ENCODE measurements at regions not wholly inside any gene's neighbourhood (a gene's known extent, or its start where the extent isn't known, plus 50 kb on each side); places are given as distances from the start of the nearest gene placed in this dataset.
"Not testable (repeated sequence)": the region's sequence is repeated elsewhere in the genome, so short reads cannot be mapped to it uniquely, and the experiment has no call there.

DNA sequence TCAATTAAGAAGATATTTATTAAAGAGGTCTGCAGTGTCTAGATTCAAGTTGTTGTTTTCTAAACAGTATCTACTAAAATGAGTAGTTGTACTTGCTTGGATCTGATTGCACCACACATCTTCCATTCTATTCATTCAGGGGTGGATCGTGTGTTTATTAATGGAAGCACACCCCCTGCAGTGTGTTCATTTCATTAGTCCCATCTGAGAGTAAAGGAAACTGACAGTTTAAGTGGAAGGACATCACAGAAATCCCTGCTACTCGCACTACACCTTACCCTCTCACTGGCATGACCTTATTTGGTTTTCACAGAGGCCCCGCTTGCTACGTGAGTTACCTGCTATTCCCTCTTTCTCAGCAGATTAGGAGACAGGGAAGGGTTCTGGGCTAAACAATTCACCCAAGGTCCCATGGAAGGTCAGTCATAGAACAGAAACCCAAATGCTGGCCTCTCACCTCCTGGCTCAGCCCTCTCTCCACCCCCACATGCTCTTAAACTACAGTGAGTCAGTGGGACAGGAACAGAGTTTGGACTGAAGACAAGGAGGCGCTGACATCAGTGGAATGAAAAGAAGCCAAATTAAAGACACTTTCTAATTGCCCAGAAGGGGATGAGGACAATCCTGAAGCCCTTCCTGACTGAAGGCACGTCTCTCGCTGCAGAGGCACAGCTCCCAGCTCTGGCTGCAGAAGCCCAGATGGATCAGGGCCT lies 369.2 kb upstream of the NRP1 start:
- no peak for DNase-seq (ENCODE audit: low spot score)

DNA sequence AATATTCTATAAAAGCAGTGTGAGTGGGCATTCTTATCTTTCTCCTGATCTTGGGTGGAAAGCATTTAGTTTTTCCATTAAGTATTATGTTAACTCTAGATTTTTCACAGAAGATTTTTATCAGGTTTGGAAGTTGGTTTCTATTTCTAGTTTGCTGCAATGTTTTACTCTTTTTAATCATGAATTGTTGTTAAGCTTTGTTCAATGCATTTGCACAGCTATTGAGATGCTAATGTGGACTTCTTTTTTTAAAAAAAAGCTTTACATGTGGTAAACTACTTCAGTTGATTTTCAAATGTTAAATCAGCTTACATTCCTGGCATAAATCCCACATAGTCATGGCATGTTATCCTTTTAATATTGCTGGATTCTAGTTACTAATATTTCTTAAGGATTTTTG lies 363.6 kb upstream of the NRP1 start:
- DNase-seq (ENCODE audit: low spot score): no peak

DNA sequence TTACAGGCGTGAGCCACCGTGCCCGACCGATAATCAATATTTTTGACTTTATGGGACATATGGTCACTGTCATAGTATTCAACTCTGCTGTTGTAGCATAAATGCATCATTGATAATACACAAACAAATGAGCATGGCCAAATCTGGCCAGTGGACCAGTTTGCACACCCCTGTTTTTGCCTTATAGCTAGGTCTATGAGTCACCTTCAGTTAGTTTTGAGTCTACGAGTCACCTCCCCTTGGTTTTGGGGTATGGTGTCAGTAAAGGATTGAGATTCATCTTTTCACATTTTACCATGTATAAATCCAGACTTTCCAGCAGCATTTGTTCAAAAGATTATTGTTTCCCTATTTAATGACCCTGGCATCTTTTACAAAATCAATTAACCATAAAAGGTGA lies 362.5 kb upstream of the NRP1 start:
- no peak for DNase-seq (ENCODE audit: low spot score)

DNA sequence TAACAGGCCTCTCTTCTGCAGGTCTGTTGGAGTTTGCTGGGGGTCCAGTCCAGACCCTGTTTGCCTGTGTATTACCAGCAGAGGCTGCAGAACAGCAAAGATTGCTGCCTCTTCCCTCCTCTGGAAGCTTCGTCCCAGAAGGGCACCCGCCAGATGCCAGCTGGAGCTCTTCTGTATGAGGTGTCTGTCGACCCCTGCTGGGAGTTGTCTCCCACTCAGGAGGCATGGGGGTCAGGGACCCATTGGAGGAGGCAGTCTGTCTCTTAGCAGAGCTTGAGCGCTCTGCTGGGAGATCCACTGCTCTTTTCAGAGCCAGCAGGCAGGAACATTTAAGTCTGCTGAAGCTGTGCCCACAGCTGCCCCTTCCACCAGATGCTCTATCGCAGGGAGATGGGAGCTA lies 361.1 kb upstream of the NRP1 start:
- no peak for DNase-seq (ENCODE audit: low spot score)

DNA sequence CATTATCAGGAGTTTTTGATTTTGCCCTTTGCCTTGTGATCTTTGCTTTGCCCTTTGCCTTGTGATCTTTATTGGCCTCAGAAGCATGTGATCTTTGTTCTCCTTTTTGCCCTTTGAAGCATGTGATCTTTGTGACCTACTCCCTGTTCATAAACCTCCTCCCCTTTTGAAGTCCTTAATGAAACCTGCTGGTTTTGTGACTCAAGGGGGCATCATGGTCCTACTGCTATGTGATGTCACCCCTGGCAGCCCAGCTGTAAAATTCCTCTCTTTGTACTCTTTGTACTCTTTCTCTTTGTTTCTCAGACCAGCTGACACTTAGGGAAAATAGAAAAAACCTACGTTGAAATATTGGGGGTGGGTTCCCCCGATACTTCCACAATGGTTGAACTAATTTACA lies 356.1 kb upstream of the NRP1 start:
- not testable (repeated sequence) for DNase-seq (ENCODE audit: low spot score)

DNA sequence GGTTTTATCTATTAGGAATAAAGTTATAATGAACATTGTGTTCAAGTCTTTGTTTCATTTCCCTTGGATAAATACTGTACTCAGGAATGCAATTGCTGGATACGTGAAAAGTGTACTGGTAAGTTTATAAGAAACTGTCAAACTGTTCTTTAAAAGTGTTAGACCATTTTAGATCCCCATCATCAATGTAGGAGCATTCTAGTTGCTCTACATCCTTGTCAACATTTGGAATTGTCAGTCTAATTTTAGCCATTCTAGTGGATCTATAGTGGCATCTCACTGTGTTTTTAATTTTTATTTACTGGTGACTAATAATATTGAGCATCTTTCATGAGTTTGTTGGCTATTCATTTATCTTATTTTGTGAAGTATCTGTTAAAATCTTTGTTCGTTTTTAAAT lies 354.0 kb upstream of the NRP1 start:
- DNase-seq (ENCODE audit: low spot score): no peak

DNA sequence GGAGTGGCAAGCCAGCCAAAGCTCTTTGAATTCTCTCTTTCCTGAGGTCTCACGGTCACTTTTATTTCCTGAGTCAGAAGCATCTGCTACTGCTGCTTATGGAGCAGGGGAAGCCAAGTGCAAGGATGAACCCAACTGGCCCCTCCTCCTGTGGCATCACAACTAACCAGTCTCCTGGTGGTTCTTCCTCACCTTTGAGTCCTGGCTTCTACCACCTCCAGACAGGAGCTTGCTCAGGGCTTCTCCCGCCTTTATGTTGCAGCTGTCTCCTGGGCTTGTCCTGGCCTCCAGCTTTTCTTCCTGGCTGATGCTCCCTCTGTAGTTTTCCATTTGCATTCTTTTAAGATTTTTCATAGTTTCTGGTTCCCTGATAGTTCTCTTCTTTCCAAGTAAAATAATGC lies 349.7 kb upstream of the NRP1 start:
- no peak for DNase-seq (ENCODE audit: low spot score)

DNA sequence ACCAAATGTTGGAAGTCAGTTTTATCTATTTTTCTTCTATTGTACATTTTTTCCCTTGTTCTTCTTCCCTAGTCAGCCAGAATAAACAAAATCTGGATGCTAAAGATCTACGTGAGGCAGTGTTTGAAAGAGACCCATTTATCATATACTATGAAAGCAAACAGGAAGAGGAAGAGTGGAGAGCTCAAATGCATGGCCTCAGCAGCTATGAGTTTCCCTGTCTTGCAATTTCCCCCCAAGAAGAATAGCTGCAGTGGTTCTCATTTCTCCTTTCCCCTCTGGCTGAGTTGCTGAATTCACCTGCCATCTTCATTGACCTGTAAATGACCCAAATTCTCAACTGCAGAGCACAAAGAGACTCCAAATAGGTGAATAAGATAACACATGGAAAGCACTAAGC lies 347.1 kb upstream of the NRP1 start:
- no peak for DNase-seq (ENCODE audit: low spot score)

DNA sequence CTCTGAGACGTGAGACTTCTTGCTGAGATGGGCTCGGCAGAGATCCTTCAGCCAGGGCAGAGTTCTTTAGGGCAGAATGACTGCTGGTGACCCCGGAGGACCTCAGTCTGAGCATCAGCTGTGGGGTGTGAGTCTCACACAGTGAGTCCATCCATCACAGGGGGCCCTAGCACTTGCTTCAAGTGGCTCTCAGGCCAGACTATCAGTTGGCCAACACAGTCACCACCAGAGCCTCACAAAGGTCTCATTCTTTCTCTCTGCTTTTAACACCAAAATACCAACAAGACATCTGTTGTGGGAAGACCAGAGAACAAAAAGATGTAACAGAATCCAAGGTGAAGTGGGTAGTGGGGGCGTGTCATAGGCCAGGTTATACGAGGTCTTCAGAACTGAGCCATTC lies 345.6 kb upstream of the NRP1 start:
- no peak for DNase-seq (ENCODE audit: low spot score)

DNA sequence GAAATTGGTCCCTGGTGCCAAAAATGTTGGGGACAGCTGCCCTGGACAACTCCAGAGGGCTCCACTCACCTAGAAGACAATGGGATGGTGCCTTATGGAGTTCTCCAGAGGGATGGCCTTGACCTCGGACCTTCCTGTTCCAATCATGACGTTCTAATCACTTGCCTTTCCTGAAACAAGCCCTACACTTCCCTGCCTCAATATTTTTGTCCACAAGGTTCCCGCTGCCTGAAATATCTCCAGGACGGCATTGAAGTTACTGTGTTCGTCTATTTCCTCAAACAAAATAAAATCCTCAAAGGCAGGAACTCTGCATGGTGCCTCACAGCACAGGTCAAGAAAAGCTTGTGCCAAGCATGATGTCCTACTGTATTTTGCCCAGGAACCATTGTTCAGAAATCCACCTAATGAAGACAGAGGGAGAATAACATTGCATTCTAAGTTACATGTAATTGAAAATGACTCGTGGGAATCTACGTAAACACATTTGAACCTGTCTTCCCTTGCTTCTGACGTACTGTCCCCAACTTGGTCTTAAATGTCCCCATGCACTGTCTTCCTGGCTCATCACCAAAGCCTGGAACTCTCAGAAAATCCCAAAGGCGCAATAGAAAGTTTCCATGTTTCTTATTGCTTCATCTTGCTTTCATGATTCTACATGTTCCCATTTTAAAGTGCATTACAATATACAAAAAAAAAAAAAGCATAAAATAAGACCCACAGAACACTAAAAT lies 342.3 kb upstream of the NRP1 start:
- DNase-seq (ENCODE audit: low spot score): no peak

DNA sequence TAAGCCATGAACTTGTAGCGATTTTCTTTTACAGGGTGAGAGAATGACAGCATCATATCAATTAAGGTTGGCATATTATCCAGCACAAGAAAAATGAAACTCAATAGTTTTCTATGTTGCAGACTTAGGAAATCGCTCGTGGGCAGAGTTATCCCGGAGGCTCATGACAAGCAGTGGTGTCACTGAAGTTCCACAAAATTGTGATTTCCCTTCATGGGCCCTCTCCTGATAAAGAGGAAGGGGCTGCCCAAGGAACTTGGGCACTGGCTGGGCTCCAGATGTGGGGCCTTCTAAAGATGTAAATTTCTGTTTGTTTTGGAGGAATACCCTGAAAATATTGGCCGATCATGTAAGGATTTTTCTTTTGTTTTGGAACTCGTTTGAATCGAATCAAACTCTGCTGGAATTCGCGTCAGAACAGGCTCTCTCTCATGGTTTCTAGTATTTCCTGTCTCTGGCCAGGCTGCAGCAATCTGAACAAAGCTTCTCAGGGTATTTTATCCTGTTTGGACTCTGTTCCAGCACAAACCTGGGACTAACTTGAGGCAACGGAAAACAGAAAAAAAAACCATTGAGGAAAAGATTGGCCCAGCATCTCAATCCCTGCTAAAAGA lies 340.6 kb upstream of the NRP1 start:
- no peak for DNase-seq (ENCODE audit: low spot score)

DNA sequence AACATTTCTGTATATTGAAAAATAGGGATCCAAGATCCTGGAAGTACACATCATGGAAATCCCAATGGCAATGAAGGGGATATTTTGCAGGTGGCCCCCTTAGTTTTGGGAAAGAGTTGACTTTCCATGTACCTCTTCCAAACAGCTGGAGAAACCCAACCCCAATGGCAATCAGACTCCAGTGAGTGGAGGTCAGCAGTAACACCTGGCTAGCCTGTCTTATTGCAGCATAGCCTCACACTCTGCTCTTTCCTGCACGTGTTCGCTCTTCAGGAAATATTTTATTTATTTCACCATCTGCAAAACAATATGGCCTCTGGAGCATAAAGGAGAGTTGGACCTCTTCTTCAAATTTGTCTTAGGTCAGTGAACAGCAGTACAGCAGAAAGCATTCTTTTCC lies 340.0 kb upstream of the NRP1 start:
- no peak for DNase-seq (ENCODE audit: low spot score)

DNA sequence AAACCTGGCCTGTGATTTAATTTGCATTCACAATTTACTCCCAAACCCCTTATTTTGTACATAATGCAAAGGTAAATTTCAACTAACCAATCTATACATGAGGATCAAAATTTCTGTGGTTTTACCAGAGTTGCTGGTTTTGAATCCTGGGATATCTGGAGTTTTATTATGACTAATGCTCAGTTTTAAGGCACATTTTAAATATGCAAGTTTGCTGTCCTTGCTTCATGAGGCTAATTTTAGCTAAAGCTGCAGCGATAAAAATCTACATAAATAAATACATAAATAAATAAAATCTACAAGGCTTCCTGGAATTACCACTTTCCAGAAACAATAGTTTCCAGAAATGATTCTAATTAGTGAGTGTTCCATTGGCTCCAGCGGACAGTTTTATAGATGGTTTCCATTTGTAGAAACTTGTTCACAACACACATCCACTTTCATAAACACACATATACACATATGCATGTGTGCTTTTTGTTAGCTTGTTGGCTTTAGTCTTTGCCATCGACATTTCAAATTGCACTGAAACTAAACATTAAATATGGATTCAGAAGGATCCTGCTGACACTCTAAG lies 339.5 kb upstream of the NRP1 start:
- DNase-seq (ENCODE audit: low spot score): no peak

DNA sequence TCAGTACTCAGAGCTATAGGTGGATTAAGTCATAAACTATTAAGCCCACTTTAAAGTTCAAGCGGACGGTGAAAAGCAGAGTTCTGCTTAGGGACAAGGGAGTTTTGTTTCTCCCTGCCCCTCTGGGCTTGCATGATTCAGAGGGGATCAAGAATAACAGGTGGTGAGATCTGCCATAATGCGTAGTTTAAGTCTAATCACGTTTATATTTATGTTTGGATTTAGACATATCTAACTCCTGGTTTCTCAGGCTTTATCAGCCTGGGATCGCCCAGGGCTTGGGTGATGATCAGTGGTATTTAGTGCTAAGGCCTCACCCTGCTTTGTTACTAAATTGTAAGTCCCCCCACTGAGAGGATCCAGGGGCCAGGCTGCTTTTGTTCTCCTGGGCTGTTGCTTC lies 335.4 kb upstream of the NRP1 start:
- DNase-seq (ENCODE audit: low spot score): no peak

DNA sequence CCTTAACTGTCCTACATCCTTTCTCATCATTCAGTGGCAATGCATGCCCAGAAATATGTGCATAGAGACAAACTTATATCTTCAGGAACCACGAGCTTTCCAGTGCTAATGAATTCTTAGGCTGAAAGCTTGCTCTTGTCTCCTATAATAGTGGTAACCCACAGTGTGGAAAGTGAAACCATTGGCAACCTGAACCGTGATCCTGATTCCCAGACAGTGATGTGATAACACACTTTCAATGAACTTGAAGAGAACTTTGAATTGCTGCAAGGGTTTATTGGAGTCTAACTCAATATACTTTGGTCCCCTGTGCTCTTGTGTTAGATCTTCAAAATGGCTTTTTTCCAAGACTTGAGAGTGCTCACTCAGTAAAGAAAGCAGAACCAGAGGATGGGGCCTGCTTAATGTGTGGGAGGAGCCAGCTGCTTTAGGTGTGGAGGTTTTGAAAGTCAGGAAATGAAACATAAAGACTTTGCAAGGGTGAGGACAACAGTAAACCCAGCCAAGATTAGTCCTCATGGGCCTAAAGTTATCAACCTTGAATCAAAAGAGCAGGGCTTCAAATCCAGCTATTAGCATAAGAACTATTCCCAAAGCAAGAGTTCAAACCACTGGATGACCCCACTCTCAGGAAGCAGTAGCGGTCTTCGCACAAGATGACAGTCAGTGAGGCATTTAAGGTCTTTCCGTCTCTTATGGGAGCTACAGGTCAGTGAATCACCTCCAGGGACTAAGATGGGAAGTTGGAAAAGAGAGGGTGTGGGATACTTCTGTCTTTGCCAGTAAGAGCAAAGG lies 332.4 kb upstream of the NRP1 start:
- no peak for DNase-seq (ENCODE audit: low spot score)

DNA sequence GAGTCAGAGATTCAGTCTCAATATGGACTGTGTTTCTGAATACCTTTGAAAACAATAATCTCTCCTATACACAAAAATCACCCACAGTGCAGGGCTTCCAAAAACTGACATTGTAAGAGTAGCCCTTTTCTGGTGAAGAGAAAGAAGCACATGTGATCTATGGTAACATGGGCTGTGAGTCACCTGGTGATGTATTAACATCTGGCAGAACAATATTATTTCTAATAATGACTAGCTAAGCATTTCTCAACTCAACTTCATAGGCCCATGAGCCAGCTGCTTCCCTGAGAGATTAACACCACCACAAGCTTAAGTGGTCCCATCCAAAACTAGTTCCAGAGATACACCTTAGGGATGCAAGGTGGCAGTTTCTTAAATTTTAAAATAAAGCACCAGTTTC lies 331.0 kb upstream of the NRP1 start:
- no peak for DNase-seq (ENCODE audit: low spot score)

DNA sequence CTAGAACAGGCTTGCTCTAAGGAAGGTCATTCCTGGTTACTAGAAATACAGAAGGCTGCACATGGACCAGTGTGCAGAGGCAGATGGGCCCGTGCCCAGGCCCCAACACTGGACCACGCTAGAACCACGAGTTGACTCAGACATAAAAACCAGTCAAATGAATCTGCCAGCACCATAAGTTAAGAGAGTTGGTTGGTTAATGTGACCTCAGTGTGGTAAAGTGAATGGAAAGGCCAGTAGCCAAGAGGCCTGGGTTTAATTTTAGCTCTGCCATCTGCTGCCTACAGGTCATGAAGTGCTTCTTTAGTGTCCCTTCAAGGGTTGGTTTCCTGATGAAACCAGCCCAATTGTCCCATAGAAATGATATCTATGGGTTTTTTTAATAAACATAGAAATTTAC lies 329.6 kb upstream of the NRP1 start:
- DNase-seq (ENCODE audit: low spot score): no peak

DNA sequence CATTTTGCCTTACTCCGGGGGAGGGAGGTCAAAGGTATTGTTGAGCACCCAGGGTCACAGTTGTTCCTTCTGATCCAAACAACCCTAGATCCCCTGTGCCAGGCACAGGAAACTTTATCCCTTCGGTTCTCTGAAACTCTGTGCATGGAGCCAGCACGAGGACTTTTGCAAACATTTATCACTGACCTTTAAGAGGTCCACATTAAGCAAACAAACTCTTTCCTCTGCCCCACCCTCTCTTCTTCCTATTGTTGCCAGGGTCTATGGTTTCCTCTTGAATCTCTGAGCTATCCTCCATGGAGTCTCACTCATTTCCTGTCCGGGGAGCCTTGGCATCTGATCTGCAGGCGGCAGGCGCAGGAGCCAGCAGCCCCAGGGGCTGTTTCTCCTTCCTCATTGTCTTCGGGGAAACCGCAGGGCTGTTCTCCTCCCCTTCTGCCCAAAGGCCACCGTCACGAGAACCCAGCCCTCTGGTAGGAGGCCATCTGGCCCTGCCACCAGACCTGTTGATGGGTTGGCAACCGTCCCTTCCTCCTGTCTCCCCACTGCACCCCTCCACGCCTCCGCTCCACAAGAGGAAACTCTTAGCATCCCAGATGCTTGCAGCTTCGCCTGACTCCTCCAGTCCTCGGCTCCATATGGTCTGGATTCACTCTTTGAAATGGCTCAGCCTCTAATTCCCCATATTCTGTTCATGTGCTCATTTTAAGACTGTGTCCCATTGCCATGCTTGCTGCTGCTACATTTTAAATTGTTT lies 327.3 kb upstream of the NRP1 start:
- DNase-seq (ENCODE audit: low spot score): peak; percentile 49

DNA sequence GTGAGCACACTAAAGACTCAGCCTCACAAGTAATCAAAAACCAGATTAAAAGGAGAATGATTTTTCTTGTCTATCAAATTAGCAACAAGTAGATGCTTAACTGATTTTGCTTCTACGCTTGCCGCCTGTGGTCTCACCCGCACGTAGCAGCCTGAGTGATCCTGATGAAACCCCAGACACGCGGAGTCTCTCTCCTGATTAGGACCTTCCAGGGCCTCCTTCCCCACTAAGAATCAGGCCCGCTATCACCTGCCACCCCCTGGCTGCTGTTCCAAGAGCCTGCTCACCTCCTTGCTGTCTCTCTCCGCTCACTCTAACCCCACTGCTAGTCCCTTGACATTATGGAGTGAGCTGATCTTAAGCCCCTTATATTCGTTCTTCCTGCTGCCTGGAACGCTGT lies 325.9 kb upstream of the NRP1 start:
- DNase-seq (ENCODE audit: low spot score): no peak

DNA sequence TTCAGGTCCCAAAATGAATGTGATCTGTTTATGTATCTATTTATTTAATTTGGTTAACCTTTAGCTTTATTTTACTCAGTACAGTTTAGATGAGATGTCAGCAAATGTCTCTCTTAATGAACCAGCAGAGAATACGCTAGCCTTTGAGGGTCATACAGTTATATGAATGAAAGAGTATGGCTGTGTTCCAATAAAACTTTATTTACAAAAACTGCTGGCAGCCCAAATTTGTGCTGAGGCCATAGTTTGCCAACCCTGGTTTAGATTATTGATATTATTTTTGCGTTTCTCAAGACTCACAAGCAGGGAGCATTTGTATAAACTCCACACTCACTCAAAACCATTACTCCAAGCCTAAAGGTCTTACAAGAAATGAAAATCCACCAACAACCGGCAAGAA lies 323.4 kb upstream of the NRP1 start:
- no peak for DNase-seq (ENCODE audit: low spot score)

DNA sequence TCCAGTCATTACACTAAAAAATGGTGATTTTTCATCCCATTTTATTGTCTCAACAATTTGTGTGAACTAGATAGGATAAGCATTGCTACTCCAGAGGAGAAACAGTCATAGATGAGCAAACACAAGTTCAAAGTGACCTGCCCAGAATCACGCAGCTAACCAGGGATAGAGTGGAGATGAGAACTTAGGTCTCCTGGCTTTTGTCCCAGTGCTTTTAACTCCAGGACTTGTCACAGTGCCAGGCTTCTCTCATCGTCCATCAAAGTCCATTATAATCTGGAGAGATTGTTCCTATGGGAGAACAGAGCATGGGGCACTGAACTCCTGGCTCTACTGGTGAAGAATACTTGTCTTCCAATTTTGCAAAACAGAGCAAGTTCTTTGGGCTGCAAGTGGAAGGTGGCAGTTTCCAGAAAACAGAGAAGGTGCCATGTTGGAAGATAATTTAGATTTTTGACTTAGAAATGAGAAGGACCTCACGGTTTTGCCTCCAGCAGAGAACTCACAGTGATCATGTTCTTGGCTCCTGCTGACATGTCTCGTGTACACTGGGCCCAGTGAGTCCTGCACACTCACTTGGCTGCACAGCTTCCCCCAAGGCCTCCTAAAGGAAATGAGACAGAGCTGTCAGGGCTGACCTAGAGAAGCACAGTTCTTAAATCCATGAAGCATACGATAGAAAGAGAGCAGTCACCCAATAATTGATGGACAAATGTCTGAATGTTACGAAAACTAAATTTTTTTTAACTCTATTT lies 322.9 kb upstream of the NRP1 start:
- no peak for DNase-seq (ENCODE audit: low spot score)

All from putamen (tissue), 1 donor.